HG03280 (cell line): ENCODE measurements at regions not wholly inside any gene's neighbourhood (a gene's known extent, or its start where the extent isn't known, plus 50 kb on each side); places are given as distances from the start of the nearest gene placed in this dataset.
"Not testable (repeated sequence)": the region's sequence is repeated elsewhere in the genome, so short reads cannot be mapped to it uniquely, and the experiment has no call there.

ENCODE experiments used
- ATAC-seq: cut with Tn5 transposase; IDR thresholded peaks from one replicate; pipeline ENCODE4 v1.9.1; 2021; ENCODE audit warnings: mild to moderate bottlenecking, moderate library complexity; ENCODE audit not compliant: unreplicated experiment

DNA sequence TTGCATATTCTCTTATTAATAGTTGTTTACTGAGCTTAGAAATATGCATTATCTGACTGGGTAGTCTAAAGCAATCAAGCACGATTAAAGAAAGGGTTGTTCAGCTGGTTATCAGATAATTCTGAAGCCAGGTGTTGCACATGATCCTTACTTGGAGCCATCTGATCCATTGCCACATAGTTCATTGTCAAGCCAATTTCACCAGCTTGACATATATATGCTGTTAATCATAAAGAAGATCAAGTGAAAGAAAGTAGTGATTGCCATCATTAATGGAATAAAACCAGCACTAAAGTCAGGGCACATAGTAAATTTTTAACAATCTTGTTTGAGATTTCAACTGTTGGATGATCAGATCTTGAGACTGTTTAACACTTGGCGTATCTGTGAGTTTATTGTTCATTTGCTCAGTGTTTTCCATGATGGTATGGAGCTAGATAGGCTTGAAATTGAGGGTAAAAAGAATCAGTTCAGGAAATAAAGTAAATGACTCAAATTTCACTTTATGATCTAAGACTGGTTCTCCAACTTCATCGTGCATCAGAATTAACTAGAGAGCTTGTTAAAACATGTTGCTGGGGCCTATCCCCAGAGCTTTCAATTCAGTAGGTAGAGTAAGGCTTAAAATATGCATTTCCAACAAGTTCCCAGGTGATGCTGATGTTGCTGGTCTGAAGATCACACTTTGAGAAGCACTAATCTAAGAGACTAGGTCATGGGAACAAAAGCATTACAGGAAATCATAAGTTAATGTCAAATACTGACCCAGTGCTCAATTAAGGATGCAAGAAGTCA, 539.6 kb downstream of the SATB2 start:
- no peak for ATAC-seq

DNA sequence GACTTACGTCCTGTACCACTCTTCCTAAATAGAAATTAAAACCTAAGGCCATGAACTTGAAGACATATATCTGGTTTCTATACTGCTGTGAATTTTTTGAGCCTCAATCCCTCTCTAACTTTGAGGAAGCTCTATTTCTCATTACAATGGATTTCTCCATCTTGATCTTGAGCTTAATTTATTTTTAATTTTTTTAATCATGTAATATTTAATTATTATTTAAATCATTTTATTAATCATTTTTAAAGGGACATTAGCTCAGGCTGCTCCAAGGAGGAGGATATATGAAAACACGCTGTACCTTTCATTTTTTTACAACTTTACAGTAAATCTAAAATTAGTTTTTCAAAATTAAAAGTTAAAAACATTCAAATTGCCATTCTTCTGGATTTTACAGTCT, 540.5 kb downstream of the SATB2 start:
- ATAC-seq = no peak

DNA sequence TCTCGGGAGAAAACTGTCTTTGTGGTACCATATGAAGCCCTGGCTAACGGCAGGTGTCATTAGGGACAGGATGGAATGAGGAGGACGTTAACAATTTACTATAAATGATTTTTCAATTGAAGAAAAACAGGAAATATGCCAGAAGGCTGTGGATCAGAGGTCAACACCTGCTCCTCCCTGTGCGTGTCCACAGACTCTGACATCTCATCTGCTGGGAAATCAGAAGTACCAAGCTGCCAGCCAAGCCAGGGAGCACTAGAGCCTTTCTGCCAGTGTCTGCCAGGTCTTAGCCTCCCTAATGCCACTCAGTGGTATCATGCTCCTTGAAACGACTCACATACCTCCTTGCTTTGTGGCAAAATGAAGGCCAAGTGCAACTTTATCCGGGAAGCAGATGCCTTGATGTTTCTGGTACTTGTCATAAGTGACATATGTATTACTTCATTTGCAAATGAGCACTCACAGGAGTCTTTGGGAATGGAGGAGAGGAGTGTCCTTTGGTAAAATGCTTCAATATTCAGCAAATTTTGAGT, 541.1 kb downstream of the SATB2 start:
- no peak for ATAC-seq

DNA sequence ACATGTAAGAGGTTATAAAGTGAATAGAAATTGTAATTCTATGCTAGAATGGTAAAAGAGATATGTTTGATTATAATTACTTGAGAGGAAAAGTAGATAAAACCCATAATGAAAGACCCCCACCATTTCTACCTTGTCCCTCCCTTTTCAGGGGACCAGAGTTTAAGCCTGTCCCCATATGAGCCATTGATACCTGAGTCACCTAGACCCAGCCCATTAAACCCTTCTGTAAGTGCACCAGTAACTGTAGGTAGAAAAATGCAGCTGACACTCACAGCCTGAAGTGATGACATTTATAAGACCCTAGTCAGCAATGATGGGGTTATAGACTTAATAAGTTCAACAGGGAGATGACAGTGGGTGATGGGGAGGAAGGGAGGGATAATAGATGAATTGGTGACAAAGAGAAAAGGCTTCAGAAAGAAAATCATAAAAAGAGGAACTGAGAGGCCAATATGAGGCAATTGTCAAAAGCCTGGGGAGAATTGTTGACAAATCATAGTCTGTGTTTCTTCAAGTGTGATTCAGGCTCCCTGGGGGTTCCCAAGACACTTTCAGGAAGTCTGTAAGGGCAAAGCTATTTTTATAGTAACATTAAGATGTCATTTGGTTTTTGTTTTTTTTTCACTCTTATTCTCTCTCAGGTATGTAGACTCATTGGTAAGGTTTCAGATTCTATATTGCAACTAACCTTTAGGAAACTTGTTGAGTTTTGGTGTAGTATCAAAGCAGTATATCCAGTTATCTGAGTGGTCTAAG, 544.2 kb downstream of the SATB2 start:
- ATAC-seq = peak; percentile 98

DNA sequence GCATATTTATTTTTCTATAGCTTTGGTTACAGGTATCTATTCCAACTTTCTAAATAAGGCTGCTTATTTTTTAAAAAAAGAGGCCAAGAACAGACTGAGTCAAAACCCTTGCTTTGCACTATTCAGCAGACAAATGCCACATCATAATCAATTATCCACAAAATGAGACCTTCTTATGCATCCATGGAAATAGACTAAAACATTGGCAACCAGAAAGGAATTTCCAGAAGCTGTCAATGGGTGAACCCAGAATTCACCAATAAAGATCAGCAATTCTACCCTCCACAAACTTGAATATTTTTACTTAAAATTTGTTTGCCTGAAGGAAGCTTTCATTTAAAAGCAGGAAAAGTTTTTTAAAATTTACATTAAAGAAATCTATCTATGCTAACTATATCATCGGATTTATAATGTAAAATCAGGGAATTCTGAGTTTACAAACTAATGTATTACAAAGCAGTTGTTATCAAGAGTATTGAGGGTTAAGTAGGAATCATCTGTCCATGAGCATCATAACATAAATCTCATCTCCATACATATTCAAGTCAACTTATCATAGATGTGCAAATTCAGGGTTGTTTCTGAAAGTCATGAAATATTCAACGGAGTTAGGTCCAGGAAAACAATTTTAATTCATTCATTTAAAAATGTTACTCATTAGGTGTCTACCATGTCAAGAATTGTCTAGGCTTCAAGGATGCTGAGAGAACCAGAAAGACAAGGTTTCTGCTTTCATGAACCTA, 548.0 kb downstream of the SATB2 start:
- no peak for ATAC-seq

DNA sequence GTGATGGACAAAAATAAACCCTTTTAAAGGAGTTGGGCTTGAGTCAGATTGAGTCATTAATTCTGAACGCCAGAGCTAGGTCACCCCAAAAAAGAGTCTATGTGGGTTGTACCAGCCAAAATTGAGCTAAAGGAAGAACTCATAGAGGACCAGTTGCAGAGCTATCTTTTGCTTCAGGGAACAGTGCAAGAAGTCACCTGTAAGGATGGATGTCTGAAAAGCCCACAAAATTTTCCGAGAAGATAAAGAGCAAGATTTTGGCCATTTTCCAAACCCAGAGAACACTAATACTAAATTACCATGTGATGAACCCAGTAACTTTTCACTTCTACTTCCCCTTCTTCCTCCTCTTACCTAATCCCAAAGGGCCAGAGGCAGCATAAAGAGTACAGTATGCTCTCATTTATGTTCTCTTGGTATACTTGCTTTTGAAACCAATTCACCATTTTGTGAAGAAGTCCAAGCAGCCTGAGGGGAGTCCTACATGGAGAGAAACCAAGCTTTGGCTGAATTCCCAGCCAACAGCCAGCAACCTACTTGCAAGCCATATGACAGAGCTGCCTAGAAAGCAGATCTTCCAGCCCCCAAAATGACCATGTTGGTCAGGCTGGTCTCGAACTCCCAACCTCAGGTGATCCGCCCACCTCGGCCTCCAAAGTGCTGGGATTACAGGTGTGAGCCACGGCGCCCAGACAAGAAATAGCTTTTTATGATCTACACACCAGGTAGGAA, 551.7 kb downstream of the SATB2 start:
- no peak for ATAC-seq

DNA sequence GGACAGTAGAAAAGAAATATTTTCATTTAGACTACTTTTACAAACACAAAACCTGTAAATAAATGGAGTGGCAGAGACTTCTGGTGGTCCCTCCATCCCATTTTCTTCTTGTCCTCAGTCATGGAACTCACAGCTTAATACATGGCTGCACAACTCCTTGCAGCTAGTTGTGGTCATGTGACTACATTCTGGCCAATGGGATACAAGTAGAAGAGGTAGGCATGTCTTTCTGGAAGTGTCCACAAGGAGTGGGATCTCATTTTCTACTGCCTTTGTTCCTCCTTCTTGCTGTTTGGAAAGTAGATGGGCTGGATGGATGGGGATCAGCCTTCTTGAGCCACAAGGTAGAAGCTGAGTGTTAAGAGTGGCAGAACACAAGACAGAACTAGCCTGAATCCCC, 555.8 kb downstream of the SATB2 start:
- ATAC-seq = peak; percentile 42

DNA sequence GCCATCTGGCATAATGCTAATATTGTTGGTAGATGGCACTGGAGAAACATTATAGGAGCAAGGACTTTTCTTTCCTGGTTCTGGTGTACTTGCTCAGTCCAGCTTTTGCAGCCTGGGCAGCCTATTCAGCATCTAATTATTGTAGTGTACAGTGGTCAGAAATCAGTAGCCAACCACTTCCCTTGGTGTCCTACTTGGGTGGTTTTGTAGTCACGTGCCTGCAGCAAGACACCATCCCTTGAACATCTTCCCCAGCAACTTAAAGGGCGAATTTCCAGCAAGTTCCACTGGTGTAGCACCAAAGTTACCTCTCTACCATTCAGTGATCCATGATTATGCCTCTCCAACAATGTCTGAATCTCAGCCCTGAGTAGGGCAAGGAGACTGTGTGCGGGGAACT, 557.6 kb downstream of the SATB2 start:
- no peak for ATAC-seq

DNA sequence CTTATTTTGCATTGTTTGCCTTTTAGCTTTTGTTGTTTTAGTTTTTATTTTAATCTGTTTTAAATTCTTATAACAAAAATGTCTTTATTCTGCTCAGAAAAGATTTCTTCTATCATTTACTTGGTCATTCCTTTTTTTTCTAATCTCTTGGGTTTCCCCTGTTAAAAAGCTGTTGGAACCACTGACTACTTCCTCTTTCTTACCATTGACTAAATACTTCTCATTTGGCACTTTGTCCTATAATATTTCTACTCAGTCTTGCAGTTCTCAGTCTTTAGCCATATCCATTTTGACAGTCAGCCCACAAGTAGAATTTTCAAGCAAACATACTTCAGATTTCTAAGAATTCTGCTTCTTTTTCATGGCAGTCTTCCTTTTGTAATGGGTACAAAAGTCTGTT, 567.2 kb downstream of the SATB2 start:
- peak; percentile 67 for ATAC-seq

DNA sequence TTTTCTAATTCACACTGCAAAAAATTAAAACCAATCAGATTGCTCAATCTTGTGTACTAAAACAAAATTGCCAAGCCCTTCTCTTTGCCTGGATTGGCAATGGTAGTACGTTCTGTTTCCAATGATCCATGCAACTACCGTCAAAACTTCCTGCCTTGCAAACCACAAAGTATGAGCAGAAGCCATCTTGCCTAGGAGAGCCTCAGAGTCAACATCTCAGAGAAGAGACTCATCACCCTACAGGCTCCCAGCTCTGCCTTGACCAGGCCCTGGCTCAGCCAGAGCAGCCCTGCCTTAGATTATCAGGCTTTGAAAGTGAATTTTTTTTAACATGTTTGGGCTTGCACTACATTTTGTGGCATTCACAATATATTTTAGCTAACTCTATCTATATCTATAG, 574.1 kb downstream of the SATB2 start:
- ATAC-seq = no peak

DNA sequence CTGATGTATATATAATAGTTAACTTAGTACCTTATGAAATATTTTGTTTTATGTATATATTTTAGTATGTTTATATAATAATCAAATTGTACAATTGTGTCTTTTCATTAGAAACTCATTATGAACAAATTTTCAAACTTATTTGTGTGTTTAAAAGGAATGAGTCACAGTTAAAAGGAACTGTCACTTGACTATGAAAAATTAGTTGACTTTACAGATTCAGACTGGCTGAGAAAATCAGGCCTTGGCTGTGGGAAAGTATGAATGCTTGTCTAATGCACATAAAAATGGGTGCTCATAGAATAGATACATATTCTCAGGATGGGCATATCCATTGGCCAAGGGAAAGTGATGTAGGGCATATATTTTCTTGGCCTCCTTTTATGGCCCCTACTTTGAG, 576.8 kb downstream of the SATB2 start:
- no peak for ATAC-seq

DNA sequence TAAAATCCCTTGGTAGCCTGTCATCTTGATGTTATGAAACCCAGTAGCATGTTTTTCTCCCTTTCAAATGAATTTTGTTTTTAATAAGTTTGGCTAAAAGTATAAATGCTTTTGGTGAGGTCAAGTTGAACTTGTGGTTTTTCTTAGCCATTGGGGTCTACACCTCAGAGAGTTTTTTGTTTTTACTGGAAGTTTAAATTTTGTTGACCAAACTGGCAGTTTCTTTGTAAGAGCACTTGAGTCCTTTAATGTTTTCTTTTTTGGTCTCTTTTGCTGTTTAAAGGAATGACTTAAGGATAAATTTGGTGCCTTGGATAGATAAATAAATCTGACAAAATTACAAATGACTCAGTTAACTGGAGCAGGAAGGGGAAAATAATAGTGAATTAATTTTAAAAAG, 577.3 kb downstream of the SATB2 start:
- ATAC-seq = no peak

DNA sequence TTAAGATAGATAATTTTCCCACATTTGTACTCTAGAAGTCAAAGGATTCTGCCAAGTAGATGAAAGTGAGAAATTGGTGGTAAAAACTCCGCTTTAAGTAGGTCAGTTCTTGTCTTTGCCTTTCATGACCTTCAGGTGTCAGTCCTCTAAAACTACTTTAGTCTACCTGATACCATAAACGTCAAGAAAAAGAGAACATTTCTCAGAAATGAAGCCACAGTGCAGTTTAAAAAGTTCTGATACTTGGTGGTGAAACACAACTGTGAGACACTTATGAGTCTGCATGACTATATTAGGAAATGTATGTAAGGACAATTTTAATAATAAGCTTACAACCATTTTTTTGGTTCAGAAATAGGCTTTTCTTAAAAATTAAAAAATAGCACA, 583.3 kb downstream of the SATB2 start:
- ATAC-seq = peak; percentile 94

DNA sequence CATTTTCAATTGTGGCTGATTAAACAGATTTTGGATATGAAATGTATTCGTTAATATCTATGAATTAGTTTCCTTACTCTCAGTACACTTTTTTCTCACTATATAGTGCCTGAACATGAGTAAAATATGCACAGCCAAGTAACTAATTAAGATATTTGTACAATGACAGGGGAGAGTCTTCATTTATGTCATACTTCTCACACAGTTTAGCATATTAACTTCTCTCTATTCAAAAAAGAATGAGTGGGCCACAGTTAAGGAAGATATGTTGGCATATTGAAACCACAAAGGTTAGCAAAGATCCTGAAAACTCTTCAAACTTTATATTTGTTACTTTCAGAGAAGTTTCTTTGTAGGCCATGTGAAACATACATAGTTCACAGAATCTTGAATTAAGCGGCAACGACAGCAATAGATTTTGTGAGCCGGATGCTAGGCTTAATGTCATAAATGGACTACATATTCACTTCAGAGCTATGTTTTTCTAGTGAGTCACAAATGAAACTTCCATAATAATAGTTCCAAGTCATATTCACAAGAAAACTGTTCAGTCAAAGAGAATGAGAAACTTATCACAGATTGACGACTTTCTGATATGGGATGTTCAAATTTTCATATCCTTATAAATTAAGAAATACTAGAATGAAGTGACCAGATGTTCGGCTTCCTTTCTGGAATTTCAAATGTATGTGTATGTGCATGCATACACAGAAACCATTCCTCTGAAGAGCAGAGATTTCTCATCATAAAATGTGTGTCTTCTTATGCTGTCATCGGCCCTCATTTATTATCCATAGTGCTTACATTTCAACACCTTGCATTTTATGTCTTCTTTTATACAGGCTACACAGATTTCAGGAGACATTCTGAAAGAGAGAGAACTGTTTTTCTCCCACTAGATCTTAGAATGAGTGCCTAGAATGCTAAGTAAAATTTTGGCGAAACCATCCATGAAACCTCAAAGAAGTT, 584.0 kb downstream of the SATB2 start:
- ATAC-seq = peak; percentile 29

DNA sequence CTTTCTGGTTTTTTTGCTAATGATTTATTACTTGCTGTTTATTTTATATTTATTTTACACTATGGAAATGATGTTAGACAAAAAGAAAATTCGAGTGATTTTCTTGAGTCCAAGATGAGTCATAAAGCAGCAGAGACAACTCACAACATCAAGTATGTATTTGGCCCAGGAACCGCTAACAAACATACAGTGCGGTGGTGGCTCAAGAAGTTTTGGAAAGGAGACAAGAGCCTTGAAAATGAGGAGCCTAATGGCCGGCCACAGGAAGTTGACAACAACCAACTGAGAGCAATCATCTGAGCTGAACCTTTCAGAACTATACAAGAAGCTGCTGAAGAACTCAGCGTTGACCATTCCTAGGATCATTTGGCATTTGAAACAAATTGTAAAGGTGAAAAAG, 594.1 kb downstream of the SATB2 start:
- no peak for ATAC-seq

DNA sequence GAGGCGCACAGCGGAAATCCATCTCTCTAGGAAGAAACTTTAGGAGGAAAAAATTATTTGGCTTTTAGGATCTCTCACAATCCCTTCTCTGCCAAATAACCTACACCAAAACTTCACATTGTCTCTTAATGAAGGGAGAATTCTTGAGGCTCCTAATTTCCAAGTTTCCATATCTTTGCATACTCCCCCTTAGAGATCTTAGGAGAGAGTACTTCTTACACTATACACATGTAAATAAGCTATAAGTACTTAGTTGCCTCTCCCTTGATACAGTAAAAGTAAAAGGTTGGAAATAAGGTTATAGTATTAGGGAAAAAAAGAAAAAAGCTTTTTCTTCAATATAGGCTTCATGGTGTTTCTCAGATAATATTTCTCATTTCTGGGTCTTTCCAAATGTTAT, 596.7 kb downstream of the SATB2 start:
- no peak for ATAC-seq

DNA sequence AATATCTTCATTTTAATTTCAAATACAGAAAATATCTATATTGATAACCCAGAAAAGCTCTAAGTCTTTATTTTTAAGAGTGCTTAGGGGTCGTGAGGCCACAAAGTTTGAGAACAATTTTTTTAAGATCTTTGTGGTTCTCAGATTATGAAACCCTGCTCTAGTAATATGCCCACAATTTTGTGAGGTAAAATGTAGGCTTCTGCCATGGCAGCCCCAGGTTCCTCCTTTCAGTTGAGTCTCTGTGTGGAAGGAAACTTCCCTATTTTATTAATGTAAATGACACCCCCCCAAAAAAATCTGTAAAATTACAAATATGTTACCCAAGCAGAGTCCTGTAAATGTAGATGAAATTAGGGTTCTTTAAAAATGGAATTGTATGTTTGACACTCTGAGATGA, 600.5 kb downstream of the SATB2 start:
- ATAC-seq = no peak

DNA sequence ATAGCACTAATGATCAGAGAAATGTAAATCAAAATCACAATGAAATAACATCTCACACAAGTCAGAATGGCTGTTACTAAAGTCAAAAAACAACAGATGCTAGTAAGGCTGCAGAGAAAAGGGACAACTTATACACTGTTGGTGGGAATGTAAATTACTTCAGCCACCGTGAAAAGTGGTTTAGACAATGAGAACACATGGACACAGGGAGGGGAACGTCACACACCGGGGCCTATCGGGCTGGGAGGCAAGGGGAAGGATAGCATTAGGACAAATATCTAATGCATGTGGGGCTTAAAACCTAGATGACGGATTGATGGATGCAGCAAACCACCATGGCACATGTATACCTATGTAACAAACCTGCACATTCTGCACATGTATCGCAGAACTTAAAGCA, 602.0 kb downstream of the SATB2 start:
- not testable (repeated sequence) for ATAC-seq

DNA sequence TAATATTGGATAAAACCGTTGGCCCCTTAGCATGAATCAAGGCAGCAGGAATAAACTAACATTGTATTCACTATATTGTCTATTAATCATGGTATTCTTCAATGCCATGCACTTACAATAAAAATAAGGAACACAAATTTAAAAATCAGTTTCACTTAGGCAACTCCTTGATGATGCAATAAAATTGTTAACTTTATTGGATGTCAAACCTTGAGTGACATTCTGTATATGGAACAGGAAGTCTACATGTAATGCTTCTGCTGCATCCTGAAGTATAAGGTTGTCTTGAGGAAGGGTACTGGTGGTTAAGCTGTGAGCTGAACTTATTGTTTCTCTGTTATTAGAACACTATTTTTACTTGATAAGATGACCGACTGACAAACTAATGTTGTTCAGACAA, 605.5 kb downstream of the SATB2 start:
- ATAC-seq = no peak

DNA sequence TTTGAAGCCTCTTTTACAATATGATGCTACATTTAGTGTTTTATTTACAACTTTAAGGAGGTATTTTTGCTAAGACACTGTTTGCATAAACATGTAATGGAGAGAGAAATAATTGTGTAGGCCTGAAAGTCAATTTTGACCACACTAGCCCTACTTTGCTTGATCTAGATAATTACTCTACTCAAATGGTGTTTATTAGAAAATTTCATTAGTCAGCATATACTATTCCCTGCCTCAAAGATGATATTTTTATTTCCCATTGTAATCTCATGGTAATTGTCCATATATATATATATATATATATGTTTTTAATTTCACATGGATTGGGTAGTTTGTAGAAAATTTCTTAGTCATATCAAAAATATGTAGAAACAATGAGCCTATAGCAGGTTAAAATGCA, 632.2 kb downstream of the SATB2 start:
- no peak for ATAC-seq
